CD14-positive monocyte (primary cell): ENCODE measurements at regions not wholly inside any gene's neighbourhood (a gene's known extent, or its start where the extent isn't known, plus 50 kb on each side); places are given as distances from the start of the nearest gene placed in this dataset.
"Not testable (repeated sequence)": the region's sequence is repeated elsewhere in the genome, so short reads cannot be mapped to it uniquely, and the experiment has no call there.

Experiments used
- DNase-seq, 3 donors: peaks; one replicate each; pipeline ENCODE4 v3.0.0-alpha.2; 2011 to 2022
- H2AFZ ChIP-seq: 2 replicates; pipeline ENCODE4 v1.6.0; 2012; ENCODE audit warnings: mild to moderate bottlenecking, low read depth, low read length, inconsistent platforms; ENCODE audit not compliant: insufficient read depth, poor library complexity, severe bottlenecking
- H3K27ac ChIP-seq, 2 donors: 1 replicate in 1 of 2; 2 replicates in 1 of 2; pipeline ENCODE4 v1.5.1; 2012 to 2013; ENCODE audit warnings: low read length in 2 of 2, control low read depth in 1 of 2, inconsistent platforms in 1 of 2, low read depth in 1 of 2, mild to moderate bottlenecking in 1 of 2
- H3K27me3 ChIP-seq, 2 donors: one replicate each; pipeline versions ENCODE4 v1.6.0 to v1.6.1; 2011 to 2013; ENCODE audit warnings: low read length in 2 of 2; ENCODE audit not compliant: control insufficient read depth in 2 of 2, insufficient read depth in 2 of 2
- H3K36me3 ChIP-seq, 2 donors: replicated peaks in 1 of 2; 1 replicate in 1 of 2; 2 replicates in 1 of 2; pipeline versions ENCODE4 v1.5.1 to v1.6.1; 2012 to 2013; ENCODE audit warnings: low read length in 2 of 2, control low read depth in 1 of 2, inconsistent platforms in 1 of 2, mild to moderate bottlenecking in 1 of 2; ENCODE audit not compliant: insufficient read depth in 2 of 2, control insufficient read depth in 1 of 2
- H3K4me1 ChIP-seq, 2 donors: 1 replicate in 1 of 2; 2 replicates in 1 of 2; pipeline versions ENCODE4 v1.5.1 to v1.6.1; 2012 to 2013; ENCODE audit warnings: low read length in 2 of 2, control low read depth in 1 of 2, inconsistent platforms in 1 of 2, mild to moderate bottlenecking in 1 of 2, moderate library complexity in 1 of 2; ENCODE audit not compliant: insufficient read depth in 2 of 2, control insufficient read depth in 1 of 2
- H3K4me2 ChIP-seq: replicated peaks from 2 replicates; pipeline ENCODE3; 2012; ENCODE audit warnings: low read length, moderate library complexity, mild to moderate bottlenecking; ENCODE audit not compliant: poor library complexity, severe bottlenecking; ENCODE audit errors: extremely low read depth
- H3K4me3 ChIP-seq, 3 experiments: fragments of 200-600 bp in 1 of 3; sonication (generic) in 1 of 3; replicated peaks in 1 of 3; 1 replicate in 2 of 3; 2 replicates in 1 of 3; pipeline ENCODE4 v1.5.1; 2011 to 2013; ENCODE audit warnings: low read length in 3 of 3, mild to moderate bottlenecking in 3 of 3, control low read depth in 2 of 3, low read depth in 2 of 3, inconsistent platforms in 1 of 3, moderate library complexity in 1 of 3
- H3K79me2 ChIP-seq: 2 replicates; pipeline ENCODE4 v1.6.0; 2012; ENCODE audit warnings: mild to moderate bottlenecking, control low read depth, inconsistent platforms, low read length, moderate library complexity; ENCODE audit not compliant: insufficient read depth
- H3K9ac ChIP-seq: 2 replicates; pipeline ENCODE4 v1.6.0; 2017; ENCODE audit warnings: low read length, mild to moderate bottlenecking; ENCODE audit not compliant: insufficient read depth, poor library complexity, severe bottlenecking
- H3K9me3 ChIP-seq, 2 donors: replicated peaks in 1 of 2; 1 replicate in 1 of 2; 2 replicates in 1 of 2; pipeline versions ENCODE4 v1.5.1 to v1.6.1; 2012 to 2013; ENCODE audit warnings: low read length in 2 of 2, control low read depth in 1 of 2; ENCODE audit not compliant: control insufficient read depth in 1 of 2, insufficient read depth in 1 of 2
- H4K20me1 ChIP-seq: 2 replicates; pipeline ENCODE4 v1.6.0; 2012; ENCODE audit warnings: mild to moderate bottlenecking, low read length, control low read depth, moderate library complexity; ENCODE audit not compliant: insufficient read depth
- H3K27ac Mint-ChIP-seq, 7 donors: one replicate each; pipeline ENCODE4 v1.8.0; 2020; ENCODE audit warnings: mild to moderate bottlenecking in 7 of 7, mixed read lengths in 7 of 7, moderate library complexity in 6 of 7, inconsistent platforms in 2 of 7
- H3K27me3 Mint-ChIP-seq, 3 donors: one replicate each; pipeline ENCODE4 v1.8.0; 2021 to 2022; ENCODE audit warnings: low read depth in 3 of 3, mild to moderate bottlenecking in 3 of 3, mixed read lengths in 3 of 3, moderate library complexity in 3 of 3, inconsistent platforms in 1 of 3
- H3K36me3 Mint-ChIP-seq, 2 donors: one replicate each; pipeline ENCODE4 v1.8.0; 2020; ENCODE audit warnings: mixed read lengths in 2 of 2, inconsistent platforms in 1 of 2, mild to moderate bottlenecking in 1 of 2
- H3K4me1 Mint-ChIP-seq: one replicate; pipeline ENCODE4 v1.8.0; 2020; ENCODE audit warnings: mild to moderate bottlenecking, mixed read lengths
- H3K4me3 Mint-ChIP-seq, 2 donors: one replicate each; pipeline ENCODE4 v1.8.0; 2020; ENCODE audit warnings: mild to moderate bottlenecking in 2 of 2, mixed read lengths in 2 of 2, moderate library complexity in 1 of 2
- H3K9me3 Mint-ChIP-seq, 7 donors: one replicate each; pipeline ENCODE4 v1.8.0; 2020 to 2022; ENCODE audit warnings: mixed read lengths in 7 of 7, mild to moderate bottlenecking in 6 of 7, moderate library complexity in 6 of 7, inconsistent platforms in 2 of 7
- WGBS: methylation state at CpG from one replicate; pipeline ENCODE4 v1.1.5; 2013; ENCODE audit warnings: missing lambda C conversion rate; ENCODE audit not compliant: insufficient coverage; 5-methylcytosine and 5-hydroxymethylcytosine counted together
- intact Hi-C, 2 donors: fragments of 100-400 bp; cut with micrococcal nuclease; formaldehyde crosslinking; loops; one replicate each; pipeline versions ENCODE4 v1.15.0 to v1.15.1; 2023
- TF ChIP-seq, protein P1 (sequence below): fragments of 200-600 bp; IDR thresholded peaks from one replicate; pipeline ENCODE4 v1.8.0; 2022; ENCODE audit warnings: antibody characterized with exemption, mild to moderate bottlenecking

DNA sequence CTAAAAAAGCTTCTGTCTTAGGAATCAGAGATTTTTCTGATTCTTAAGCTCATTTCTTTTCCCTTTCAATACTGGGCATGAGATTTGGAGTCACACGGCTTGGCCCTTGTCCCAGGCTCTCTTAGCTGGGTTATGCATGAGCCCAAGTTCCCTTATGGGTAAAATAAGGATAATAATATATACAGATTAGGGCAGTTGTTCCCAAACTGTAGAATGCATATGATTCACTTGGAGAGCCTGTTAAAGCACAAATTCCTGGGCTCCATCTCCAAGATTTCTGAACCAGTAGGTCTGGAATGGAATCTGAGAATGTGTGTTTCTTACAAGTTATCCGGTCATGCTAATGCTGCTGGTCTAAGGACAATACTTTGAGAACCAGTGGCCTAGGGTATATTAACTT lies 154.0 kb downstream of the REEP3 start:
- Histone ChIP-seq H3K4me2 (no peak overlapping the region), H3K27me3 (no peaks in the 10 kb centered on the region), H2AFZ (no peak overlapping the region), H3K27ac (no peak overlapping the region), H3K4me1 (no peaks in the 10 kb centered on the region), H3K4me3 (no peak overlapping the region), H3K9me3 (no peaks in the 10 kb centered on the region), H3K36me3 (no peaks in the 10 kb centered on the region), H4K20me1 (no peaks in the 10 kb centered on the region), H3K79me2 (no peaks in the 10 kb centered on the region), H3K9ac (no peak overlapping the region)
- DNase-seq: no peak
- Mint-ChIP-seq H3K4me3 (no peak overlapping the region), H3K4me1 (peaks cover 5% of the 10 kb centered on the region), H3K36me3 (no peaks in the 10 kb centered on the region), H3K9me3 (peaks cover 0 to 1% (median 0%) of the 10 kb centered on the region in 7 donors), H3K27me3 (peaks cover 0 to 1% (median 0%) of the 10 kb centered on the region in 3 donors), H3K27ac (no peak overlapping the region)
- intact Hi-C loops: no loop called here
- TF ChIP-seq, protein P1, sequence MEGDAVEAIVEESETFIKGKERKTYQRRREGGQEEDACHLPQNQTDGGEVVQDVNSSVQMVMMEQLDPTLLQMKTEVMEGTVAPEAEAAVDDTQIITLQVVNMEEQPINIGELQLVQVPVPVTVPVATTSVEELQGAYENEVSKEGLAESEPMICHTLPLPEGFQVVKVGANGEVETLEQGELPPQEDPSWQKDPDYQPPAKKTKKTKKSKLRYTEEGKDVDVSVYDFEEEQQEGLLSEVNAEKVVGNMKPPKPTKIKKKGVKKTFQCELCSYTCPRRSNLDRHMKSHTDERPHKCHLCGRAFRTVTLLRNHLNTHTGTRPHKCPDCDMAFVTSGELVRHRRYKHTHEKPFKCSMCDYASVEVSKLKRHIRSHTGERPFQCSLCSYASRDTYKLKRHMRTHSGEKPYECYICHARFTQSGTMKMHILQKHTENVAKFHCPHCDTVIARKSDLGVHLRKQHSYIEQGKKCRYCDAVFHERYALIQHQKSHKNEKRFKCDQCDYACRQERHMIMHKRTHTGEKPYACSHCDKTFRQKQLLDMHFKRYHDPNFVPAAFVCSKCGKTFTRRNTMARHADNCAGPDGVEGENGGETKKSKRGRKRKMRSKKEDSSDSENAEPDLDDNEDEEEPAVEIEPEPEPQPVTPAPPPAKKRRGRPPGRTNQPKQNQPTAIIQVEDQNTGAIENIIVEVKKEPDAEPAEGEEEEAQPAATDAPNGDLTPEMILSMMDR: no peak
- no CpG with 5 or more reads among the region's 2 CpGs for WGBS

DNA sequence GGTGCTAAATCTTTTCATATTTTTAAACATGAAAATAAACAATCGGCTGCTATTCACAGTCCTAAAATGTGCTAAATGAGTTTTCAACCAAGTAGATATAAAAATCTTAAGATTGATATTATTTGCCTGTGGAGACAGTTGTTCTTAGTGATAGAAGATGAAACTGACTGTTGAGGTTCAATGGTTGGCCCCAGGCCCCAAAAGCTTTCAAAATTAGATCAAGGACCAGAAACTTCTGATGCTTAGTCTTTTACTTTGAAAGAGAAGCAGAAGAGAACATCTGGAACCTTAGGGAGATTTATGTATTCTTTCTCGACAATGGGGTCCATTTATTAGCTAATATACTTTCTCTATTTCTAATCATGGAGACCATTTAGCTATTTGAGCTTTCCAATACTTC lies 155.8 kb downstream of the REEP3 start:
- TF ChIP-seq, protein P1: no peak
- Histone ChIP-seq H2AFZ (no peak overlapping the region), H3K27ac (no peak overlapping the region), H3K36me3 (no peaks in the 10 kb centered on the region), H3K79me2 (no peaks in the 10 kb centered on the region), H3K9me3 (no peaks in the 10 kb centered on the region), H3K27me3 (no peaks in the 10 kb centered on the region), H3K4me1 (no peaks in the 10 kb centered on the region), H3K9ac (no peak overlapping the region), H3K4me2 (no peak overlapping the region), H4K20me1 (no peaks in the 10 kb centered on the region), H3K4me3 (no peak overlapping the region)
- intact Hi-C loops: no loop called here
- no CpG with 5 or more reads among the region's 2 CpGs for WGBS
- Mint-ChIP-seq H3K4me1 (peaks cover 5% of the 10 kb centered on the region), H3K27me3 (peaks cover 0 to 1% (median 0%) of the 10 kb centered on the region in 3 donors), H3K36me3 (no peaks in the 10 kb centered on the region), H3K27ac (no peak overlapping the region), H3K4me3 (no peak overlapping the region), H3K9me3 (peaks cover 0 to 3% (median 0%) of the 10 kb centered on the region in 7 donors)
- no peak for DNase-seq

DNA sequence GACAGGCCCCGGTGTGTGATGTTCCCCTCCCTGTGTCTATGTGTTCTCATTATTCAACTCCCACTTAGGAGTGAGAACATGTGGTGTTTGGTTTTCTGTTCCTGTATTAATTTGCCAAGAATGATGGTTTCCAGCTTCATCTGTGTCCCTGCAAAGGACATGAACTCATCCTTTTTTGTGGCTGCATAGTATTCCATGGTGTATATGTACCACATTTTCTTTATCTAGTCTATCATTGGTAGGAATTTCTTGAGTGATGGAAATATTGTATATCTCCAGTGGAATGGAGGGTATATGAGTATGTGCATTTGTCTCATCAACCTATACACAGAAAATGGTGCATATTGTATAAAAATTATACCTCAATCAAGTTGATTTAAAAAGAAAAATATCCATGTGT lies 159.3 kb downstream of the REEP3 start:
- H3K4me1 Mint-ChIP-seq, H3K27me3 ChIP-seq, intact Hi-C loops, H3K9me3 ChIP-seq, H3K27me3 Mint-ChIP-seq, H2AFZ ChIP-seq, H3K36me3 Mint-ChIP-seq, H3K27ac ChIP-seq, H3K4me2 ChIP-seq, H3K4me3 ChIP-seq, H3K4me3 Mint-ChIP-seq, DNase-seq, H3K9ac ChIP-seq, H3K36me3 ChIP-seq, H3K27ac Mint-ChIP-seq, H3K79me2 ChIP-seq, H4K20me1 ChIP-seq, H3K4me1 ChIP-seq, H3K9me3 Mint-ChIP-seq: not testable (repeated sequence)
- WGBS: no CpG with 5 or more reads among the region's 1 CpG
